ENCODE measurements at regions not wholly inside any gene's neighbourhood (a gene's known extent, or its start where the extent isn't known, plus 50 kb on each side); places are given as distances from the start of the nearest gene placed in this dataset.

DNA sequence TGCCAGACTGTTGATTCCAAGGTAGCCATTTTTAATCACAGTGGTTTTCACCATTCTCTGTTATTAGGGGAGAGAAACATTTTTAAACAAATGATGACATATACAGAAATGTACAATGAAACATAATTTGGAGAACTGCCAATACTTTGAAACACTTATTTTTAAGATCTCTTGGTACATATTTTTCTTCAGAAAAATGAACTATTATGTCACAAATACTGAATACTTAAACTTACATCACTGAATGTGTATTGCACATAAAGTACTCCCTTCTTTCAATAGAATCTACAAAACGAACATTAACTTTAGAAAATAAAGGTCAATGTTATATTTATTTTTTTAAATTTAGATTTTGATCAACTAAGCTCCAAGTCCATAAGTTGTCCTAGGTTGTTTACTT lies 71.7 kb upstream of the CPNE8 start:
- no peak for DNase-seq (ENCODE audit: low spot score)

DNA sequence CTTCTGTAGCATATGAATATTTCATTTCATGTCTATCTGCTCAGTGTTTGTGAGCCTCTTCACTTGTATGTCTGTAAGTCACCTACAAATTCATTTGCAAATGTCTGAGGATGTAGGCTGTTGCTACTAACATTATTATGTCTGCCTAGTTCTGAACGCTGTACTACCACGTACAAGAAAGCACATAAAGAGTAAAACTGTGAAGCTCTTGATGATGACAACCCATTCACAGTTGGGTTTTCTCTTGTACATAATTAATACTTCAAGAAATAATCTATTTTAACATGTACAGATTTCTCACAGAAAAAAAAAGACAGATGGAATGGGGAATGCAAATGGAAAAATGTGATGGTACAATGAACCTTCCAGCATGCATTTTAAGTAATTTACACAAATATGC lies 64.3 kb upstream of the CPNE8 start:
- DNase-seq (ENCODE audit: low spot score), result no peak

DNA sequence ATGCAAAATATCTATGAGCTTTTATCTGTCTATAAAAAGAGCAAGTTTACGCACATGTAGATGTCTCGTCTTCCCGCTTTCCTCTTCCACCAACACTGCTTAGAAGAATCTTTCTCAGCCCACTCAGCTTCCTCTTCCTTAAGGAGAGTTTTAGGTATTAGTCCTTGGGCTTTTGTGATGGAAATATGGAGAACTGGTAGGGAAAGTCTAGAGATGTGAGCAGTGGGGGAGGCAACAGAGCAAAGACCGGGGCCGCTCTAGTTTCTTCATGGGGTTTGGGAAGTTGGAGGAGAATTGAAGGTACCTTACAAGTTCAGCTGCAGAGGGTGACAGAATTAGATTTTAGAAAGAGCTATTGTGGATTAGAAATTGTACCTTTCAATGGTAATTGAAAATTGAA lies 56.3 kb upstream of the CPNE8 start:
- no peak for DNase-seq (ENCODE audit: low spot score)

GRCh38 chr12:38961012-38961411 lies 55.6 kb upstream of the CPNE8 start:
- DNase-seq (ENCODE audit: low spot score), result no peak

- no peak for DNase-seq (ENCODE audit: low spot score)
These were observed 50.9 kb upstream of the CPNE8 start for GRCh38 chr12:38956337-38956736.
